PC-3 (cell line): ENCODE measurements at regions not wholly inside any gene's neighbourhood (a gene's known extent, or its start where the extent isn't known, plus 50 kb on each side); places are given as distances from the start of the nearest gene placed in this dataset.

Experiments
- EZH2 ChIP-seq: fragments of 300-600 bp; sonication (generic); IDR thresholded peaks from one replicate; pipeline ENCODE4 v1.6.1; 2017; ENCODE audit warnings: antibody characterized with exemption, mild to moderate bottlenecking, low read length; ENCODE audit not compliant: unreplicated experiment
- EZH2phosphoT487 ChIP-seq: fragments of 300-600 bp; sonication (generic); IDR thresholded peaks from 2 replicates; pipeline ENCODE4 v1.6.1; 2018; ENCODE audit warnings: mild to moderate bottlenecking, antibody characterized with exemption, low read length, borderline replicate concordance
- TF ChIP-seq, protein P1 (sequence below): fragments of 300-600 bp; sonication (generic); conservative IDR thresholded peaks from 2 replicates; pipeline ENCODE4 v1.5.1; 2017; ENCODE audit warnings: antibody characterized with exemption, low read depth, mild to moderate bottlenecking, low read length

DNA sequence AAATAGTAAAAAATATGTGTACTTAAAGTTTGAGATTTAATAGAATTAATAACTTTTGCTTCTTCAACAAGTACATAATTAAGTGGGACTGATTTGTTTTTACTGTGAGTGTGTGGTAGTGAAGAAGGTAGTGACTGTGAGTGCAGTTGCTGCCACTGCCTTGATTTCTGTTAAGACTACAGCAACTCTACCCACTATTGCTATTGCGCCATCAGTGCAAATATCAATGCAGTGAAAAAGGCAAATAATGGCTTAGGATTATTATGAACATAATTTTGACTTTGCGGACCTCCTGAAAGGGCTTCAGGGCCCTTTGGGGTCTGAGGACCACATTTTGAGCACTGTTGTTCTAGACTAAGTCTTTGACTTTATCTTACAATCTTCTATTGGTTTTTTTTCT is 112.0 kb upstream of the PITX1 start:
- TF ChIP-seq, protein P1, sequence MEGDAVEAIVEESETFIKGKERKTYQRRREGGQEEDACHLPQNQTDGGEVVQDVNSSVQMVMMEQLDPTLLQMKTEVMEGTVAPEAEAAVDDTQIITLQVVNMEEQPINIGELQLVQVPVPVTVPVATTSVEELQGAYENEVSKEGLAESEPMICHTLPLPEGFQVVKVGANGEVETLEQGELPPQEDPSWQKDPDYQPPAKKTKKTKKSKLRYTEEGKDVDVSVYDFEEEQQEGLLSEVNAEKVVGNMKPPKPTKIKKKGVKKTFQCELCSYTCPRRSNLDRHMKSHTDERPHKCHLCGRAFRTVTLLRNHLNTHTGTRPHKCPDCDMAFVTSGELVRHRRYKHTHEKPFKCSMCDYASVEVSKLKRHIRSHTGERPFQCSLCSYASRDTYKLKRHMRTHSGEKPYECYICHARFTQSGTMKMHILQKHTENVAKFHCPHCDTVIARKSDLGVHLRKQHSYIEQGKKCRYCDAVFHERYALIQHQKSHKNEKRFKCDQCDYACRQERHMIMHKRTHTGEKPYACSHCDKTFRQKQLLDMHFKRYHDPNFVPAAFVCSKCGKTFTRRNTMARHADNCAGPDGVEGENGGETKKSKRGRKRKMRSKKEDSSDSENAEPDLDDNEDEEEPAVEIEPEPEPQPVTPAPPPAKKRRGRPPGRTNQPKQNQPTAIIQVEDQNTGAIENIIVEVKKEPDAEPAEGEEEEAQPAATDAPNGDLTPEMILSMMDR = no peak
- TF ChIP-seq EZH2phosphoT487 (no peak), EZH2 (no peak)
